Gastroesophageal sphincter (tissue), 4 donors: ENCODE measurements at regions not wholly inside any gene's neighbourhood (a gene's known extent, or its start where the extent isn't known, plus 50 kb on each side); places are given as distances from the start of the nearest gene placed in this dataset.

Source experiments
- ATAC-seq: fragments of 150-250 bp; one replicate; pipeline ENCODE4 v1.9.1; 2016; ENCODE audit warnings: mild to moderate bottlenecking, moderate library complexity
- H3K27ac ChIP-seq, 4 donors: fragments of 200-600 bp; sonication (generic) in 3 of 4; 1 replicate in 3 of 4; 2 replicates in 1 of 4; pipeline ENCODE4 v1.5.1; 2016 to 2019
- H3K27me3 ChIP-seq: fragments of 200-600 bp; sonication (generic); one replicate; pipeline ENCODE4 v1.5.1; 2019
- H3K36me3 ChIP-seq, 2 donors: fragments of 200-600 bp; sonication (generic); one replicate each; pipeline ENCODE4 v1.5.1; 2019; ENCODE audit warnings: control low read depth in 1 of 2
- H3K4me1 ChIP-seq, 3 donors: fragments of 200-600 bp; sonication (generic); 1 replicate in 2 of 3; 2 replicates in 1 of 3; pipeline ENCODE4 v1.5.1; 2016 to 2019; ENCODE audit warnings: control low read depth in 2 of 3
- H3K4me3 ChIP-seq, 2 donors: fragments of 200-600 bp; sonication (generic); one replicate each; pipeline ENCODE4 v1.5.1; 2019; ENCODE audit warnings: mild to moderate bottlenecking in 1 of 2, moderate library complexity in 1 of 2
- H3K9me3 ChIP-seq, 3 donors: fragments of 200-600 bp; sonication (generic); one replicate each; pipeline ENCODE4 v1.5.1; 2017 to 2019; ENCODE audit warnings: control low read depth in 2 of 3
- CTCF ChIP-seq, 4 experiments: fragments of 200-600 bp in 2 of 4; fragments of 450-650 bp in 2 of 4; sonication (generic) in 1 of 4; IDR thresholded peaks; one replicate each; pipeline ENCODE4 v1.5.1; 2017 to 2019; ENCODE audit warnings: antibody characterized with exemption in 4 of 4, mild to moderate bottlenecking in 2 of 4, moderate library complexity in 2 of 4
- EP300 ChIP-seq: sonication (generic); formaldehyde crosslinking; IDR thresholded peaks from one replicate; pipeline ENCODE4 v1.6.1; 2017; ENCODE audit warnings: antibody characterized with exemption, mild to moderate bottlenecking
- POLR2A ChIP-seq, 2 donors: fragments of 450-650 bp; IDR thresholded peaks; one replicate each; pipeline ENCODE4 v1.6.1; 2017; ENCODE audit warnings: antibody characterized with exemption in 2 of 2, mild to moderate bottlenecking in 2 of 2, moderate library complexity in 1 of 2
- POLR2AphosphoS5 ChIP-seq: sonication (generic); formaldehyde crosslinking; IDR thresholded peaks from one replicate; pipeline ENCODE4 v1.6.1; 2017; ENCODE audit warnings: antibody characterized with exemption
- WGBS, 2 donors: methylation state at CpG; one replicate each; pipeline ENCODE4 v1.1.5; 2018; ENCODE audit warnings: low coverage in 1 of 2; 5-methylcytosine and 5-hydroxymethylcytosine counted together

- H3K27ac ChIP-seq: no peak overlapping the region
- no peak overlapping the region for H3K4me3 ChIP-seq
- TF ChIP-seq POLR2A (IDR thresholded peaks at IDR 0.05) (no peak), POLR2AphosphoS5 (no peak), EP300 (no peak), CTCF (IDR thresholded peaks at IDR 0.05) (no peak)
- no peaks in the 10 kb centered on the region for H3K36me3 ChIP-seq
- H3K4me1 ChIP-seq: no peaks in the 10 kb centered on the region
- no peaks in the 10 kb centered on the region for H3K27me3 ChIP-seq
- peaks cover 0 to 5% (median 0%) of the 10 kb centered on the region in 3 donors for H3K9me3 ChIP-seq
- ATAC-seq: no peak
- WGBS, 2 donors: 77 to 100% methylated on average over 2 to 3 of the region's 3 CpGs
These were observed 98.7 kb downstream of the QPCT start for GRCh38 chr2:37443082-37443481.

DNA sequence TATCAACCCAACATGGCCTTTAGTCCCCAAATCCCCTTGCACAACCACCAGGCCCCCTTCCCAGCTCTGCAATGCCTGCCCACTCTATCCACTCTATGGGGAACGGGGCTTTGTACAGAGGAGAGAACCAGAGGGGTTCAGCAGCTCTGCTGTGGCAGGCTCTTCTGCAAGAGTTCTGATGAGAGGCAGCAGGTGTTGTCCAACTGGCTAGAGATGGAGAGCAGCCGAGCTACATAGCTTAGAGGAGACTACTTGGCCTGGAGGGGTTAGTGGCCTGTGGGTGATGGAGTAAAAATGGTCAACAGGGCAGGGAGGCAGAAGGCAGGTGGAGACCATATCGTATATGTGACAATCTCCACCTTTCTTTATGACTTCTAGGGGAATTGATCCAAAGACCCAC lies 103.0 kb downstream of the QPCT start:
- H3K4me3 ChIP-seq: no peak overlapping the region
- H3K36me3 ChIP-seq: no peaks in the 10 kb centered on the region
- no peak for ATAC-seq
- H3K4me1 ChIP-seq: no peaks in the 10 kb centered on the region
- no peaks in the 10 kb centered on the region for H3K27me3 ChIP-seq
- TF ChIP-seq POLR2A (IDR thresholded peaks at IDR 0.05) (no peak), EP300 (no peak), CTCF (IDR thresholded peaks at IDR 0.05) (no peak), POLR2AphosphoS5 (no peak)
- H3K9me3 ChIP-seq: no peaks in the 10 kb centered on the region
- no peak overlapping the region for H3K27ac ChIP-seq
- 86 to 90% methylated on average over 1 to 2 of the region's 3 CpGs for WGBS, 2 donors

DNA sequence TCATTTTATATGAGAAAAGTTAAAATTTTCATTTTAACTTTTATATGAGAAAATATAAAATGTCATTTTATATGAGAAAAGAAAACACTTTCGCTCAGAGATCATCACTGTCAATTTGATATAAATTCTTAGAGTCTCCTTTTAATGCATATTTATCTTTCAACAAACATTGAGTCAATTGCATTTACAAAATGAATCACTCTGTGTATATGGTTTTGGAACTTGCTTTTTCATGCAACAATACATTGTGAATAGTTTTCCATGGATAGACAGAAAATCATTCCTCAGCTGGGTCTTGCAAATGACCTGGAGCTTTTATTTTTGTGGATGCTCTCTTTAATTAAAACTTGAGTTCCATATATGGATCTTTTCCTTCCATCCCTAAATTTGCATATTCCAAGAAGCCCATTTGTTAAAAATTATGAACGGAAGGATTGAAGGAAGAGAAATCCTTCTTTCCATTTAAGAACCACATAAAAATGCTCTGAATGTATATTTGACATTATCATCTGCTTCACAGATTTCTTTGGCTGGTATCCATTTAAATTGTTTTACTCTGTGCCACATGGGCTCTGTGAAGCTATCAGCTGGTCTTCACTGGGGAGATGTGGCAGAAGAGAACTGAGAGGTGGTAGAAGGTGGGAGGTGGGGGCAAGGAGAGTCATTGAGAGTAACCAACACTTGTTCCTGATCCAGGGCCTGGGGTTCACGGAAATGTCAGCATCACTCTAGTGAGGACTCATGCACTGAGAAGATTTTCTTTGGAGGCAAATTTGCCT lies 104.1 kb downstream of the QPCT start:
- WGBS, 2 donors: 79 to 85% methylated on average over 2 to 3 of the region's 3 CpGs
- H3K27me3 ChIP-seq: no peaks in the 10 kb centered on the region
- no peaks in the 10 kb centered on the region for H3K9me3 ChIP-seq
- no peak overlapping the region for H3K27ac ChIP-seq
- no peak overlapping the region for H3K4me3 ChIP-seq
- no peak for ATAC-seq
- H3K4me1 ChIP-seq: no peaks in the 10 kb centered on the region
- H3K36me3 ChIP-seq: no peaks in the 10 kb centered on the region
- TF ChIP-seq CTCF (IDR thresholded peaks at IDR 0.05): no peak
- TF ChIP-seq POLR2A (IDR thresholded peaks at IDR 0.05): no peak

DNA sequence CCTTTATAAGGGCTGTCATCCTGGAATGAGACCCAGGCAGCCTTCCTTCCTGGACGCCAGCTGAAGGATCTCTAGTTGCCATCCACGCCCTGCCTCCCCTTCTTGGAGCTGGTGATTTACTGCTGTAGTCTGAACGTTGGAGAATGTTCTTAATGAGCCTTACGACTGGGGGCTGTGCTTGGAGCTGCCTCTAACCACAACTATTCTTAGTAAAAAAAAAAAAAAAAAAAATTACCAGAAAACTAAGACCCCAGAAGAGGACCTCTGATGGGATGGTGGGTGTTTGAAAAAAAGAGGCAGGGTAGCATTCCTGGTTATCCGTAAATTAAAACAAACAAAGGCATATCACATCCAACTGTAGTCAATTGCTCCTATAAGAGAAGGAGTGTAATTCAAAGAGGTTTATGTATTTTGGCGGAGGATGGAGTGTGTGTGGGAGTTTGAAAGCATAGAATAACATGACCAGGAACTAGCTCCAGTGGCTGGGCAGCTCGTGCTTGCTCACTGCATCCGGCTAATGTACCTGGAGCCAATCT lies 105.4 kb downstream of the QPCT start:
- ATAC-seq: no peak
- H3K27me3 ChIP-seq: no peaks in the 10 kb centered on the region
- no peak for TF ChIP-seq POLR2A (IDR thresholded peaks at IDR 0.05)
- no peak for TF ChIP-seq EP300
- no peak for TF ChIP-seq POLR2AphosphoS5
- no peak for TF ChIP-seq CTCF (IDR thresholded peaks at IDR 0.05)
- 54 to 90% methylated on average over 4 to 7 of the region's 8 CpGs for WGBS, 2 donors
- H3K36me3 ChIP-seq: no peaks in the 10 kb centered on the region
- H3K9me3 ChIP-seq: no peaks in the 10 kb centered on the region
- H3K4me3 ChIP-seq: no peak overlapping the region
- no peak overlapping the region for H3K27ac ChIP-seq
- H3K4me1 ChIP-seq: peaks cover 0 to 3% (median 0%) of the 10 kb centered on the region in 3 donors

DNA sequence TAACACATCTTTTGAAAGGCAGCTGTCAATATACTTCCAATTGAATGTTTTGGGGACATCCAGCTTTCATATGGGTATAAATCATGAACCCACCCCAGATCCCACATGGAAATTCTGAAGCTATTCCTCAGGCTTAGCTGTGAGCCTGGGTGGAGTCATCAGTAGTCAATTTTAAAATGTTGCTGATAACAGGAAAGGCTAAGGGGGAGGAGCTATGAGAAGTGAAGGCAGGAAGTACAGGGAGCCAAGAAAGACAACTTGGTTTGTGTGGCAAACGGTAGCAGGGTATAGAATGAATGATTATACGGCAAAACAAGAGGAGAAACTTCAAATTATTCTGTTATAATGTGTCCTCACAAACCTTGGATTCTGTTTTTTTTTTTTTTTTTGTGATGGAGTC lies 108.6 kb downstream of the QPCT start:
- 78 to 86% methylated on average over 2 of the region's 2 CpGs for WGBS, 2 donors

More for the DNA sequence above, 108.6 kb downstream of the QPCT start:
- no peak overlapping the region for H3K4me3 ChIP-seq
- ATAC-seq: no peak
- TF ChIP-seq POLR2AphosphoS5: no peak
- H3K4me1 ChIP-seq: peaks cover 0 to 22% (median 0%) of the 10 kb centered on the region in 3 donors
- H3K27me3 ChIP-seq: no peaks in the 10 kb centered on the region
- H3K9me3 ChIP-seq: no peaks in the 10 kb centered on the region
- no peaks in the 10 kb centered on the region for H3K36me3 ChIP-seq
- no peak overlapping the region for H3K27ac ChIP-seq
